ENCODE measurements at regions not wholly inside any gene's neighbourhood (a gene's known extent, or its start where the extent isn't known, plus 50 kb on each side); places are given as distances from the start of the nearest gene placed in this dataset.

GRCh38 chr17:79295307-79295706, 220.7 kb downstream of the ENGASE start:
- no peak for DNase-seq (ENCODE audit: low read depth in 2 of 2, low spot score in 1 of 2)

GRCh38 chr17:79294459-79295071, 219.9 kb downstream of the ENGASE start:
- DNase-seq (ENCODE audit: low read depth in 2 of 2, low spot score in 1 of 2), result no peak

- no peak for DNase-seq (ENCODE audit: low read depth in 2 of 2, low spot score in 1 of 2)
Observed at GRCh38 chr17:79292501-79292900, 217.9 kb downstream of the ENGASE start.

DNA sequence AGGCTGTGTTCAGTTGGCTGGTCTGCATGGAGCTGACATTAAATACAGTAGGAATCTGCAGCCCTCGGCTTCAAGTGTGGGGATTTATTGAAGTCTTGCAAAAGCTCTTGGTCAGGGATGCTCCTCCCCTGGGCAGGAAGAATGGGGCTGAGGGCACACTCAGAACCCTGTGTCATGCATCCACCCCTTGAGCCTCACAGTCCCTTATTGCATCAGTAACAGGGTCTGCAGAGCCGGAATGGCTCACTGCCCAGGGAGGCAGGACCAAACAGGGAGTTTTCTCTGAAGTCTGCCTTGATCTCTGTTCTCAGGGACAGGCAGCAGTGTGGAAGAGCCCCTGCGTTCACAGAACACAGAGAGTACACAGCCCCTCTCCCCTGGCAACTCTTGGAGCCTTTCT, 216.8 kb downstream of the ENGASE start:
- no peak for DNase-seq (ENCODE audit: low read depth in 2 of 2, low spot score in 1 of 2)

- DNase-seq (ENCODE audit: low read depth in 2 of 2, low spot score in 1 of 2), result no peak
Observed at GRCh38 chr17:79290726-79291125, 216.1 kb downstream of the ENGASE start.

DNA sequence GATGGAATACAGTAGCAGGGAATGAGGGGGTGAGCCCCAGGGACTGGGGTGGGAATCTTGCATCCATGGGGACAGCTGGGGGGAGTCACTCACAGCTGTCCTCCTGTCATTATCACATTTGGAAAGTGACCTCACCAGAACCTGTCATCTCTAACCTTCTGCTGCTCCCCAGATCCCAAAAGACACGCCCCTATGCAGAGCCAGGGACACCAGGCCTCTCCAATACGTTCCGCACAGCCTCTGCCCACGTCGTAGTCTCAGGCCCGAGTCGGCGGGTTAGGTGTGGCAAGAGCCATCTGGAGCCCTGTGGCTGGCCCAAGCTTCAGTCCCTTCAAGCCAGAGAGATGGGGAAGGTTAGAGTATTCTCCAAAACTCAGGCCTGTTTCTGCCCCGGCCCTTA, 214.3 kb downstream of the ENGASE start:
- DNase-seq (ENCODE audit: low read depth in 2 of 2, low spot score in 1 of 2), result no peak

DNA sequence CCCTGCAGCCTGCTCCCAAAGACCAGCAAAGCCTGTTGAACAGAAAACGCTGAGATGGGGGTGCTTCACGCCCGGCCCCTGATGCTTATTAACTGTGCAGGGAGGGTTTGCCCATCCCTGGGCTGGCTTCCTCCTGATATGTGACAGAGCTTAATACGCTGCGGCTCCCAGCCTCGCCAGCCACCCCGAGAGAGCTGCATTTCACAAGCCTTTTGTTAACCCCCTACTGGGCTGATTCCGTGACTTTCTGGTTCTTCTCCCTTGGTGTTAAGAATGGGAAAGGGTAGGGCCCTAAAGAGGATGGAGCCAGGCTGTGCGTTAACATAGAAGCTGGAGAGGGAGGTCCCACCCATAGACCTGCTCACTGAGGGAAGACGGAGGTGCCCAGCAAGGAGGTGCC, 211.8 kb downstream of the ENGASE start:
- DNase-seq (ENCODE audit: low read depth in 2 of 2, low spot score in 1 of 2), result no peak

DNA sequence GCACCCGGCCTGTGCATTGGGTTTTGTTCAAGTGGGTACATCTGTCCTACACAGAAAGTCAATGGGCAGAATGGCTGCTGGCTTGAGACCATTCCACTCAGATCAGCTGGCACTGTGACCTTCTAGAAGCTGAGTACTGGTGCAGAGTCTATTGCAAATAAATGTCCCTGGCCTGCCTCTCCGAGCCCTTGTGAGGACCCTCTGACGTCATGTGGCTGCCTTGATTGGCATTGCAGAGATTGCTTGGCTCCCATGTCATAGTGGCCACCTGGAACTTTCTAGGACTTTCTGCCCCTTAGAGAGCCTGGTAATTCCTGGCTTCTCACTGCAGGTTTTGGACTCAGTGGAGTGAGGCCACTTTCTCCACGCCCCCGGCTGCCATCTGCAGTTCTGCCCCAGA, 211.3 kb downstream of the ENGASE start:
- no peak for DNase-seq (ENCODE audit: low read depth in 2 of 2, low spot score in 1 of 2)

DNA sequence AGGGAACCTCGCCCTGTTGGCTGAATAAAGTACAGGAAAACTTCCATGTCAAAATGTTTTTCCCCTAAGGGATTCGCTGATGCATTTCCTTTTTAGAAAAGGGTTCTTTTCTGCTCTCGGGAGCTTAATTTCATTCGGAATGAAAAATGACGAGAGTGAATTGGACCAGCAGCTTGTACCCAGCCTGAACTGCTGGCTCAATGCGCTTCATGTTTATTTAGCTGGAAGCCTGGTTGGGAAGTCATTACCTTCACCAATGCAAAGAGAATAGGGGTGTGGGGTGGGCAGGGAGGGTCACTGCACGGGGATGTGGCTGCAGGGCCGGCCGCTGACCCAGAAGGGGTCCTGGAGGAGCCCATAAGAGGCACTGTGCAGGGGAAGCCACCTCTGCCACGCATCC, 207.7 kb downstream of the ENGASE start:
- no peak for DNase-seq (ENCODE audit: low read depth in 2 of 2, low spot score in 1 of 2)

DNA sequence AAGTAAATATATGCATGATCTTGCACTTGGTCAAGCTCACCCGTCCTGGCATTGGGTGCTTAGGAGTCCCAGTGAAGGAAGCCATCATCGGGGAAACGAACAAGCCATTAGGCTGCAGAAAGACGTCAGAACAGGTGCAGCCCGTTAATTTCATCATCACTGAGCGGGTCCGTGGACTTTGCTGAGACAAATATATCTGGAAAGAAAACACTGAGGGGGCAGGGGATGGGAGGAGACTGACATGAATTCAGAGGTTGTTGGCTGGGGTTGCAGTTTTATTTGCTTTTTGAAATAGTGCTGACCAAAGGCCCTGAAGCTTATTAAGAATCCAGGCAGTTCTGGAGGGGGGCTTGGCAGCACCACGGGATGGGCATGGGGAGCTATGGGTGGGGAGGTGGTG, 207.2 kb downstream of the ENGASE start:
- DNase-seq (ENCODE audit: low read depth in 2 of 2, low spot score in 1 of 2), result no peak

- DNase-seq (ENCODE audit: low read depth in 2 of 2, low spot score in 1 of 2), result no peak
Observed at GRCh38 chr17:79280866-79281572, 206.4 kb downstream of the ENGASE start.

GRCh38 chr17:79280010-79280409, 205.4 kb downstream of the ENGASE start:
- DNase-seq (ENCODE audit: low read depth in 2 of 2, low spot score in 1 of 2), result no peak

- DNase-seq (ENCODE audit: low read depth in 2 of 2, low spot score in 1 of 2), result no peak
Observed at GRCh38 chr17:79279320-79279719, 204.7 kb downstream of the ENGASE start.

GRCh38 chr17:79276821-79277220, 202.2 kb downstream of the ENGASE start:
- no peak for DNase-seq (ENCODE audit: low read depth in 2 of 2, low spot score in 1 of 2)

GRCh38 chr17:79273660-79274059, 199.0 kb downstream of the ENGASE start:
- DNase-seq (ENCODE audit: low read depth in 2 of 2, low spot score in 1 of 2), result no peak

DNA sequence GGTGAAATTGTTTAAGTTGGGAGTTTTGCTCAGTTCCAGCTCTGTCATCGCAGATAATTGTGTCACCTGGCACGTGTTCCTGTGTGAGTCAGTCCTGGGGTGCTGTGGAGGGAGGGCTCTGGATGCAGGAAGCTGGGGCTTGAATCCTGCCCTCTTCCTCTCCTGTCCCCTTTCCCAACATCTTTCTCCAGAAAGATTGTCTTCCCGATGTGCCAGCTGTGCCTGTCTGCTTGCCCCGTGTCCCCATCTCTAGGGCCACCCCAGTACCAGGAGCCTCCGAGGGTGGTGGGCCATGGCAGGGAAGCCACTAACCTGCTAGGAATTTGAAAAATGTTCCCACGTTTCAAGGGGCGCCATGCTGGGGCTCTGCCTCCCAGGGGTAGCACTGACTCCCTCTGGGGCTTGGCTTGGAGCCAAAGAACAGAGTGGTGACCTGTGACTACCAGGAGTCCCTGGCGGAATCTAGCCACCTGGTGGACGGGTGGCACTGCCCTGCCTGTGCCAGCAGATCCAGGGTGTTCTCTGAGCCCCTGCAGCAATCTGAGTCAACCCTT, 198.1 kb downstream of the ENGASE start:
- no peak for DNase-seq (ENCODE audit: low read depth in 2 of 2, low spot score in 1 of 2)

- no peak for DNase-seq (ENCODE audit: low read depth in 2 of 2, low spot score in 1 of 2)
Observed at GRCh38 chr17:79272220-79272619, 197.6 kb downstream of the ENGASE start.

DNA sequence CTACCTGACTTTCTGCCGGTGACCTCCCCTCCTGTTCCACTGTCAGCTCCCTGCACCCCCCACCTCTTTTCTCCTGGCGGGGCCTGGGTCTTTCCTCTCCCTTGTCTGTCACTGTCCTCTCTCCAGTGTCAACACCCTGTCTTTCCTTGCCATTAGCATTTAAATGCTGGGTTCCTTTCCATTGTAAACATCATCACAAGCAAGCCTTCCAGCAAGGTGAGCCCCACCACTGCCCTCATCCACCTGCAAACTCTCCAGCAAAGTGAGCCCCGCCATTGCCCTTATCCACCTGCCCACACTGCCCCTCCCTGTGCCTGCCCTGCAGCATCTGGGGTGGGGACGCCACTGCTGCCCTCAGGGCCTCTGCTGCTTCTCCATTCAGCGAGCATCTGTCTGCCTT, 195.0 kb downstream of the ENGASE start:
- no peak for DNase-seq (ENCODE audit: low read depth in 2 of 2, low spot score in 1 of 2)

- DNase-seq (ENCODE audit: low read depth in 2 of 2, low spot score in 1 of 2), result no peak
Observed at GRCh38 chr17:79263191-79263590, 188.6 kb downstream of the ENGASE start.

GRCh38 chr17:79262624-79263023, 188.0 kb downstream of the ENGASE start:
- DNase-seq (ENCODE audit: low read depth in 2 of 2, low spot score in 1 of 2), result no peak

DNA sequence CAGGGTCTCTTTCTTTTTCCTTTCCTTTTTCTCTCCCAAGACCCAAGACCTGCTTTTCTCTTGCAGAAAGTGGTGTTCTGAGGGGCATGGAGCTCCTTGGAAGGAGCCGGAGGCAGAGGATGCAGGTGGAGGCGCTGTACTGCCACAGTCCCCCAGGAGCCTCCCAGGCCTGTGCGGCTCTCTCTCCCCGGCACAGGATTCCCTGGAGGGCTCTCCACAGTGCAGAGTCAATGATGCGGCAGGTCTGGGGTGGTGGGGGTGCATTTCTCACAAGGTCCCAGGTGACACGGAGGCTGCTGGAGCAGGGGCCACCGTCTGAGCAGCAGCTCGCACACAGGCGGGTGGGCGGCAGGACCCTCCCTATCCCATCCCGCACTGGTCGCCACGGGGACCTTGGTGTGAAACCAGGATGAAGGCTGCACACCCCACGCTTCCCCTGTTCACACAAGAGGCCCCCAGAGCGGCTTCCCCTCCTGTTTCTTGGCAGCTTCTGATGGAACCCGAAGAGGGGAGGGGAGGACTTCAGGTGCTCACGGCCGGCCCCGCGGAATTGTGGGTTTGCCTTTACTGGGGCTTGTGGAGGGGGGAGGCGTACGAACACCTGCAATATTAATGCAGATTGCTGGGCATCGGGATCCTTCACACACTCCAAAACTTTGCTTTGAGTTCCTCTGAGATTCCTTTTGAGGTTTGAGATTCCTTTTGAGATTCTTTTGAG, 186.9 kb downstream of the ENGASE start:
- DNase-seq (ENCODE audit: low read depth in 2 of 2, low spot score in 1 of 2), result no peak

DNA sequence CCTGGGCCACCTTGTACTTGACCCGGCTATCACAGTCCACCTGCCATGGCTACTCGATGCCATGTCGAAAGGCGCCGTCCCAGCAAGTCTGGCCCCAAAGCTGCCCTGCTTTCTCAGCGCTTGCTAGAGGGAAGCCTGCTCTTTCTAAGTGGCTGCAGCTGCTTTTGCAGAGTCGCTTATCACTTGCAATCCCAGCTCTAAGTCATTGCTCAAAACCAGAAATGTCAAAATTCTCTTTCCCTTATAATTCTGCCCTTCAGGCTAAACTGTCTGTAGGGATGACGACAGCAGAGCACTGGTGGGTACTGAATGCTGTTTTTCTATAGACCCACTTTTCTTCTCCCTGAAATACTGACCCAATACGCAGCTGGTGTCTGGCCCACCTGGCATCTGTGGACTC, 184.2 kb downstream of the ENGASE start:
- DNase-seq (ENCODE audit: low read depth in 2 of 2, low spot score in 1 of 2), result no peak
